Suprapubic skin (tissue), 3 donors: ENCODE measurements at regions not wholly inside any gene's neighbourhood (a gene's known extent, or its start where the extent isn't known, plus 50 kb on each side); places are given as distances from the start of the nearest gene placed in this dataset.

Experiments used
- POLR2AphosphoS5 ChIP-seq, 3 donors: sonication (generic); formaldehyde crosslinking; IDR thresholded peaks; one replicate each; pipeline ENCODE4 v1.6.1; 2017; ENCODE audit warnings: antibody characterized with exemption in 3 of 3
- TF ChIP-seq, protein P1 (sequence below), 2 donors: fragments of 200-600 bp in 1 of 2; fragments of 450-650 bp in 1 of 2; sonication (generic) in 1 of 2; IDR thresholded peaks; one replicate each; pipeline ENCODE4 v1.5.1; 2016 to 2019; ENCODE audit warnings: antibody characterized with exemption in 2 of 2, mild to moderate bottlenecking in 1 of 2, moderate library complexity in 1 of 2

DNA sequence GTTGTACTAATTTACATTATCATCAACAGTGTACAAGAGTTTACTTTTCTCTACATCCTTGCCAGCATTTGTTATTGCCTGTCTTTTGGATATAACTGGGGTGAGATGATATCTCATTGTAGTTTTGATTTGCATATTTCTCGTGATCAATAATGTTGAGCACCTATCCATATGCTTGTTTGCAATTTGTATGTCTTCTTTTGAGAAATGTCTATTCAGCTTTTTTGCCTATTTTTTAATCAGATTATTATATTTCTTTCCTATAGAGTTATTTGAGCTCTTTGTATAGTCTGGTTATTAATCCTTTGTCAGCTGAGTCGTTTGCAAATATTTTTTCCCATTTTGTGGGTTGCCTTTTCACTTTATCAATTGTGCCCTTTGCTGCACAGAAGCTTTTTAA, 540.8 kb upstream of the SGO1 start:
- TF ChIP-seq, protein P1, sequence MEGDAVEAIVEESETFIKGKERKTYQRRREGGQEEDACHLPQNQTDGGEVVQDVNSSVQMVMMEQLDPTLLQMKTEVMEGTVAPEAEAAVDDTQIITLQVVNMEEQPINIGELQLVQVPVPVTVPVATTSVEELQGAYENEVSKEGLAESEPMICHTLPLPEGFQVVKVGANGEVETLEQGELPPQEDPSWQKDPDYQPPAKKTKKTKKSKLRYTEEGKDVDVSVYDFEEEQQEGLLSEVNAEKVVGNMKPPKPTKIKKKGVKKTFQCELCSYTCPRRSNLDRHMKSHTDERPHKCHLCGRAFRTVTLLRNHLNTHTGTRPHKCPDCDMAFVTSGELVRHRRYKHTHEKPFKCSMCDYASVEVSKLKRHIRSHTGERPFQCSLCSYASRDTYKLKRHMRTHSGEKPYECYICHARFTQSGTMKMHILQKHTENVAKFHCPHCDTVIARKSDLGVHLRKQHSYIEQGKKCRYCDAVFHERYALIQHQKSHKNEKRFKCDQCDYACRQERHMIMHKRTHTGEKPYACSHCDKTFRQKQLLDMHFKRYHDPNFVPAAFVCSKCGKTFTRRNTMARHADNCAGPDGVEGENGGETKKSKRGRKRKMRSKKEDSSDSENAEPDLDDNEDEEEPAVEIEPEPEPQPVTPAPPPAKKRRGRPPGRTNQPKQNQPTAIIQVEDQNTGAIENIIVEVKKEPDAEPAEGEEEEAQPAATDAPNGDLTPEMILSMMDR (IDR thresholded peaks at IDR 0.05): no peak
- no peak for TF ChIP-seq POLR2AphosphoS5 (IDR thresholded peaks at IDR 0.05)
